Sigmoid colon (tissue), 6 donors: ENCODE measurements at regions not wholly inside any gene's neighbourhood (a gene's known extent, or its start where the extent isn't known, plus 50 kb on each side); places are given as distances from the start of the nearest gene placed in this dataset.
"Not testable (repeated sequence)": the region's sequence is repeated elsewhere in the genome, so short reads cannot be mapped to it uniquely, and the experiment has no call there.

Experiments
- DNase-seq: peaks from one replicate; pipeline ENCODE4 v3.0.0-alpha.2; 2019
- H3K27ac ChIP-seq, 4 donors: fragments of 200-600 bp; sonication (generic); one replicate each; pipeline ENCODE4 v1.5.1; 2016 to 2019; ENCODE audit warnings: mild to moderate bottlenecking in 1 of 4
- H3K27me3 ChIP-seq, 3 donors: fragments of 200-600 bp; sonication (generic); one replicate each; pipeline ENCODE4 v1.5.1; 2019; ENCODE audit warnings: mild to moderate bottlenecking in 1 of 3
- H3K36me3 ChIP-seq, 4 donors: fragments of 200-600 bp; sonication (generic); one replicate each; pipeline ENCODE4 v1.5.1; 2016 to 2019
- H3K4me1 ChIP-seq, 4 donors: fragments of 200-600 bp; sonication (generic); one replicate each; pipeline ENCODE4 v1.5.1; 2017 to 2019
- H3K4me3 ChIP-seq, 4 donors: fragments of 200-600 bp; sonication (generic); one replicate each; pipeline ENCODE4 v1.5.1; 2017 to 2019; ENCODE audit warnings: mild to moderate bottlenecking in 2 of 4, moderate library complexity in 1 of 4
- H3K9me3 ChIP-seq, 4 donors: fragments of 200-600 bp in 3 of 4; sonication (generic) in 3 of 4; one replicate each; pipeline versions ENCODE4 v1.5.1 to v1.6.1; 2013 to 2019
- EP300 ChIP-seq, 4 donors: sonication (generic); formaldehyde crosslinking; IDR thresholded peaks; one replicate each; pipeline ENCODE4 v1.6.1; 2017; ENCODE audit warnings: antibody characterized with exemption in 4 of 4
- POLR2A ChIP-seq, 2 donors: fragments of 450-650 bp; IDR thresholded peaks; one replicate each; pipeline ENCODE4 v1.6.1; 2016; ENCODE audit warnings: antibody characterized with exemption in 2 of 2, mild to moderate bottlenecking in 2 of 2, moderate library complexity in 2 of 2
- POLR2AphosphoS5 ChIP-seq, 4 donors: sonication (generic); formaldehyde crosslinking; IDR thresholded peaks; one replicate each; pipeline ENCODE4 v1.6.1; 2017; ENCODE audit warnings: antibody characterized with exemption in 4 of 4
- WGBS, 2 donors: extraction: QIAGEN DNeasy Blood & Tissue Kit; methylation state at CpG; one replicate each; pipeline ENCODE4 v1.1.7; 2013; 5-methylcytosine and 5-hydroxymethylcytosine counted together
- intact Hi-C: fragments of 100-400 bp; cut with DNase I; formaldehyde crosslinking; loops from one replicate; pipeline ENCODE4 v1.15.1; 2023
- TF ChIP-seq, protein P1 (sequence below), 4 experiments: fragments of 450-650 bp in 3 of 4; fragments of 200-600 bp in 1 of 4; IDR thresholded peaks; one replicate each; pipeline ENCODE4 v1.5.1; 2016 to 2019; ENCODE audit warnings: antibody characterized with exemption in 4 of 4, mild to moderate bottlenecking in 3 of 4, moderate library complexity in 2 of 4
- donor health status: healthy with polysubstance abuse.
- donor health status: healthy.

DNA sequence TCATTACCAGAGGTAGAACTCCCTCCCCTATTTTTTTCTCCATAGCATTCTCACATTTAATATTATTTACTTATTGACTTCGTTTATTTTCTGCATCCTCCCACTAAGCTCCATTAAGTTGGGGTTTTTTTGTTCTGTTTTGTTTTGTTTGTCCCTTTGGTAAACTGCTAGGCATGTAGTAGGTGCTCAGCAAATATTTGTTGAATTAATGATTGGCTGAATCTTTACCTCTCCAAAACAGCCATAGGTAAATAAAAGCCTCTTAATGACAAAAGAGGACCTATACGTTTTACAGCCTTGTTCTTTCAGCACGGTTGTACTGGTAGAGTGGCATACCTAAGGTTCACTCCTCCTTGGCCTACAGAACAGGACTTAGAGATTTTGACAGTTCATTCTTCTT, 52.0 kb downstream of the PRORP start:
- WGBS, 2 donors, result 87 to 89% methylated on average over 3 of the region's 3 CpGs
- peaks cover 0 to 8% (median 0%) of the 10 kb centered on the region in 4 donors for H3K36me3 ChIP-seq
- DNase-seq, result no peak
- no peaks in the 10 kb centered on the region for H3K4me1 ChIP-seq
- no peak overlapping the region for H3K4me3 ChIP-seq
- peaks cover 0 to 2% (median 0%) of the 10 kb centered on the region in 4 donors for H3K9me3 ChIP-seq
- H3K27ac ChIP-seq, result no peak overlapping the region
- H3K27me3 ChIP-seq, result no peaks in the 10 kb centered on the region
- TF ChIP-seq EP300 (IDR thresholded peaks at IDR 0.05) (no peak), POLR2AphosphoS5 (IDR thresholded peaks at IDR 0.05) (no peak)
- intact Hi-C loops, result no loop called here

DNA sequence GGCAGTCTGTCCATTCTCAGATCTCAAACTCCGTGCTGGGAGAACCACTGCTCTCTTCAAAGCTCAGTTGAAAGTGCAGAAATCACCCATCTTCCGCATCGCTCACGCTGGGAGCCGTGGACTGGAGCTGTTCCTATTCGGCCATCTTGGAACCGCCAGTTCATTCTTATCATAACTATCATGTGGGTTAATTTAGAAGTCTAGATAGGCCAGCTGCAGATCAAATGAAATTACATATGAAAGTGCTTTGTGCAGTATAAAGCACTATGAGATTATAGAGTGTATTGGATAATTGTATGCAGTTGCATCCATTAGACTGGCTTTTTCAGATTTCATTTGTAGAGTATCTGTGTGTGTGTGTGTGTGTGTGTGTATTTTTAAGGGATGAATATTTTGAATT, 57.8 kb downstream of the PRORP start:
- 84 to 97% methylated on average over 7 of the region's 7 CpGs for WGBS, 2 donors
- no peak for DNase-seq
- Histone ChIP-seq H3K27ac (no peak overlapping the region), H3K36me3 (no peaks in the 10 kb centered on the region), H3K27me3 (no peaks in the 10 kb centered on the region), H3K4me1 (no peaks in the 10 kb centered on the region), H3K9me3 (no peaks in the 10 kb centered on the region), H3K4me3 (no peak overlapping the region)
- intact Hi-C loops, result no loop called here
- TF ChIP-seq EP300 (IDR thresholded peaks at IDR 0.05), result no peak
- no peak for TF ChIP-seq POLR2AphosphoS5 (IDR thresholded peaks at IDR 0.05)
- TF ChIP-seq POLR2A (IDR thresholded peaks at IDR 0.05), result no peak
- TF ChIP-seq, protein P1, sequence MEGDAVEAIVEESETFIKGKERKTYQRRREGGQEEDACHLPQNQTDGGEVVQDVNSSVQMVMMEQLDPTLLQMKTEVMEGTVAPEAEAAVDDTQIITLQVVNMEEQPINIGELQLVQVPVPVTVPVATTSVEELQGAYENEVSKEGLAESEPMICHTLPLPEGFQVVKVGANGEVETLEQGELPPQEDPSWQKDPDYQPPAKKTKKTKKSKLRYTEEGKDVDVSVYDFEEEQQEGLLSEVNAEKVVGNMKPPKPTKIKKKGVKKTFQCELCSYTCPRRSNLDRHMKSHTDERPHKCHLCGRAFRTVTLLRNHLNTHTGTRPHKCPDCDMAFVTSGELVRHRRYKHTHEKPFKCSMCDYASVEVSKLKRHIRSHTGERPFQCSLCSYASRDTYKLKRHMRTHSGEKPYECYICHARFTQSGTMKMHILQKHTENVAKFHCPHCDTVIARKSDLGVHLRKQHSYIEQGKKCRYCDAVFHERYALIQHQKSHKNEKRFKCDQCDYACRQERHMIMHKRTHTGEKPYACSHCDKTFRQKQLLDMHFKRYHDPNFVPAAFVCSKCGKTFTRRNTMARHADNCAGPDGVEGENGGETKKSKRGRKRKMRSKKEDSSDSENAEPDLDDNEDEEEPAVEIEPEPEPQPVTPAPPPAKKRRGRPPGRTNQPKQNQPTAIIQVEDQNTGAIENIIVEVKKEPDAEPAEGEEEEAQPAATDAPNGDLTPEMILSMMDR (IDR thresholded peaks at IDR 0.05), result no peak

DNA sequence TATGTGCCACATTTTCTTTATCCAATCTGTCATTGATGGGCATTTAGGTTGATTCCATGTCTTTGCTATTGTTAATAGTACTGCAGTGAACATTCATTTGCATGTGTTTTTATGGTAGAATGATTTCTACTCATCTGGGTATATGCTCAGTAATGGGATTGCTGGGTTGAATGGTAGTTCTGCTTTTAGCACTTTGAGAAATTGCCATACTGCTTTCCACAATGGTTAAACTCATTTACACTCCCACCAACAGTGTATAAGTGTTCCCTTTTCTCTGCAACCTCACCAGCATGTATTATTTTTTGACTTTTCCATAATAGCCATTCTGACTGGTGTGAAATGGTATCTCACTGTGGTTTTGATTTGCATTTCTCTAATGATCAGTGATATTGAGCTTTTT, 62.5 kb downstream of the PRORP start:
- DNase-seq, H3K4me1 ChIP-seq, H3K9me3 ChIP-seq, H3K36me3 ChIP-seq, intact Hi-C loops, H3K4me3 ChIP-seq, H3K27ac ChIP-seq, H3K27me3 ChIP-seq: not testable (repeated sequence)

DNA sequence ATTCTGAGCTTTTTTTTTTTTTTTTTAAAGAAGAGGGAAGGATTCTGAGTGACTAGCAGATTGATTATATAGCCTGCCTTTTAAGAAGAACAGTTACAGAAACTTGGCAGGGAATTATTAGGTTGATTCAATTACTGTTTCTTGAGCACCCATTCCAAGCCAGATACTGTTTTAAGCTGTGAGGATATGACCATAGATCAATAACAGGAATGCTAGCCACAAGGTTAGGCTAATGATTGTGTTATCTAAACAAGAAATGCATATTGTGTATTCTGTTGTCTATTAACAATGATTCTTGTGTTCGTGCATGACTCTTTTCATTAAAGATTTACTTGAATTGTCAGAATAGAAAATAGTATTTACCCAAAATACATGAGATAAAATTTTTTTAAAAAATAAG, 67.1 kb downstream of the PRORP start:
- Histone ChIP-seq H3K27me3 (no peaks in the 10 kb centered on the region), H3K9me3 (no peaks in the 10 kb centered on the region), H3K4me3 (no peak overlapping the region), H3K4me1 (no peaks in the 10 kb centered on the region), H3K36me3 (no peaks in the 10 kb centered on the region), H3K27ac (no peak overlapping the region)
- intact Hi-C loops, result no loop called here
- no peak for DNase-seq
- WGBS, 2 donors, result 93 to 94% methylated on average over 1 of the region's 1 CpG
- TF ChIP-seq EP300 (IDR thresholded peaks at IDR 0.05) (no peak), POLR2AphosphoS5 (IDR thresholded peaks at IDR 0.05) (no peak), POLR2A (IDR thresholded peaks at IDR 0.05) (no peak)
- TF ChIP-seq, protein P1 (IDR thresholded peaks at IDR 0.05), result no peak

DNA sequence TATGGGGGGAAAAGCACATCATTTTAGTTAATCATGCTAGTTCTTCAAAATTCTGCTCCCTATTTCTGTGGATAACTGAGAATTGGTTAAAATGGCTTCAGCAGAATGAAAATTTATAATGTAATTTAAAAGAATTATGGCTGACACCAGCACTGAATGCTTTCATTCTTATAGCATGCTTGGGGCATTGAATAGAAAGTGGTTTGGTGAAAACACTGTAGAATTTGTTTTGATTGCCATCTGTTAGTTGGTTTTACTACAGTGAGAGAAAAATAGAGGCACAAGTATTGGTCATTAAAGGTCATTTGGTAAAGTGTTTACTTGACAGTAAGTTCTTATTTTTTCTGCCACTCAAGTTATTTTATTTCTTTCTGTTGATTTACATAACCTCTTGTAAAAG, 70.8 kb downstream of the PRORP start:
- Histone ChIP-seq H3K27me3 (no peaks in the 10 kb centered on the region), H3K27ac (no peak overlapping the region), H3K4me1 (no peaks in the 10 kb centered on the region), H3K9me3 (no peaks in the 10 kb centered on the region), H3K36me3 (no peaks in the 10 kb centered on the region), H3K4me3 (no peak overlapping the region)
- intact Hi-C loops, result no loop called here
- no peak for DNase-seq
- TF ChIP-seq EP300 (IDR thresholded peaks at IDR 0.05) (no peak), POLR2A (IDR thresholded peaks at IDR 0.05) (no peak), POLR2AphosphoS5 (IDR thresholded peaks at IDR 0.05) (no peak)
- TF ChIP-seq, protein P1 (IDR thresholded peaks at IDR 0.05), result no peak

DNA sequence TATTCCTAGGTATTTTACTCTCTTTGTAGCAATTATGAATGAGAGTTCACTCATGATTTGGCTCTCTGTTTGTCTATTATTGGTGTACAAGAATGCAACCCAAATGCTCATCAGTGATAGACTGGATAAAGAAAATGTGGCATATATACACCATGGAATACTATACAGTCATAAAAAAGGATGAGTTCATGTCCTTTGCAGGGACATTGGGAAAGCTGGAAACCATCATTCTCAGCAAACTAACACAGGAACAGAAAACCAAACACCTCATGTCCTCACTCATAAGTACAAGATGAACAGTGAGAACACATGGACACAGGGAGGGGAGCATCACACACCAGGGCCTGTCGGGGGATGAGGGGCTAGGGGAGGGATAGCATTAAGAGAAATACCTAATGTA, 71.8 kb downstream of the PRORP start:
- intact Hi-C loops, DNase-seq, H3K4me1 ChIP-seq, H3K4me3 ChIP-seq, H3K9me3 ChIP-seq, H3K27me3 ChIP-seq, H3K27ac ChIP-seq, H3K36me3 ChIP-seq: not testable (repeated sequence)
- WGBS, 2 donors, result 92 to 100% methylated on average over 1 of the region's 1 CpG
